ENCODE measurements at regions not wholly inside any gene's neighbourhood (a gene's known extent, or its start where the extent isn't known, plus 50 kb on each side); places are given as distances from the start of the nearest gene placed in this dataset.
A peak's percentile ranks its signal among the peaks of the same experiment; 100 is the strongest.
"Not testable (repeated sequence)": the region's sequence is repeated elsewhere in the genome, so short reads cannot be mapped to it uniquely, and the experiment has no call there.

- no peak for DNase-seq (ENCODE audit: low read depth)
Observed at GRCh38 chr10:6680735-6681134, 100.7 kb upstream of the PRKCQ start.

GRCh38 chr10:6678956-6679355 lies 98.9 kb upstream of the PRKCQ start:
- DNase-seq (ENCODE audit: low read depth) = no peak

- DNase-seq (ENCODE audit: low read depth) = peak; percentile 42
Observed at GRCh38 chr10:6678211-6678803, 98.2 kb upstream of the PRKCQ start.

GRCh38 chr10:6677129-6677528 lies 97.1 kb upstream of the PRKCQ start:
- not testable (repeated sequence) for DNase-seq (ENCODE audit: low read depth)

- no peak for DNase-seq (ENCODE audit: low read depth)
Observed at GRCh38 chr10:6674291-6674690, 94.2 kb upstream of the PRKCQ start.

GRCh38 chr10:6671976-6672375 lies 91.9 kb upstream of the PRKCQ start:
- DNase-seq (ENCODE audit: low read depth) = no peak

- no peak for DNase-seq (ENCODE audit: low read depth)
Observed at GRCh38 chr10:6669269-6669859, 89.3 kb upstream of the PRKCQ start.

- DNase-seq (ENCODE audit: low read depth) = peak; percentile 33
Observed at GRCh38 chr10:6667679-6668270, 87.7 kb upstream of the PRKCQ start.

GRCh38 chr10:6667150-6667549 lies 87.1 kb upstream of the PRKCQ start:
- no peak for DNase-seq (ENCODE audit: low read depth)

- peak; percentile 39 for DNase-seq (ENCODE audit: low read depth)
Observed at GRCh38 chr10:6665847-6666246, 85.8 kb upstream of the PRKCQ start.

- DNase-seq (ENCODE audit: low read depth) = no peak
Observed at GRCh38 chr10:6660460-6660859, 80.4 kb upstream of the PRKCQ start.

- no peak for DNase-seq (ENCODE audit: low read depth)
Observed at GRCh38 chr10:6659451-6659850, 79.4 kb upstream of the PRKCQ start.

GRCh38 chr10:6657669-6658068 lies 77.6 kb upstream of the PRKCQ start:
- no peak for DNase-seq (ENCODE audit: low read depth)

GRCh38 chr10:6657196-6657595 lies 77.1 kb upstream of the PRKCQ start:
- no peak for DNase-seq (ENCODE audit: low read depth)

- no peak for DNase-seq (ENCODE audit: low read depth)
Observed at GRCh38 chr10:6654571-6654970, 74.5 kb upstream of the PRKCQ start.

- DNase-seq (ENCODE audit: low read depth) = no peak
Observed at GRCh38 chr10:6650586-6650985, 70.5 kb upstream of the PRKCQ start.

GRCh38 chr10:6649903-6650302 lies 69.8 kb upstream of the PRKCQ start:
- DNase-seq (ENCODE audit: low read depth) = no peak

GRCh38 chr10:6648894-6649720 lies 69.0 kb upstream of the PRKCQ start:
- no peak for DNase-seq (ENCODE audit: low read depth)

- DNase-seq (ENCODE audit: low read depth) = peak; percentile 56
Observed at GRCh38 chr10:6647811-6648526, 67.9 kb upstream of the PRKCQ start.

GRCh38 chr10:6643962-6644361 lies 63.9 kb upstream of the PRKCQ start:
- DNase-seq (ENCODE audit: low read depth) = no peak

GRCh38 chr10:6642876-6643275 lies 62.8 kb upstream of the PRKCQ start:
- no peak for DNase-seq (ENCODE audit: low read depth)

GRCh38 chr10:6640433-6641040 lies 60.5 kb upstream of the PRKCQ start:
- no peak for DNase-seq (ENCODE audit: low read depth)
